Activated naive CD8-positive, alpha-beta T cell (primary cell): ENCODE measurements at regions not wholly inside any gene's neighbourhood (a gene's known extent, or its start where the extent isn't known, plus 50 kb on each side); places are given as distances from the start of the nearest gene placed in this dataset.

Experiments used
- H3K27ac Mint-ChIP-seq: one replicate; pipeline ENCODE4 v1.8.0; 2021; ENCODE audit warnings: mixed read lengths
- H3K27me3 Mint-ChIP-seq: one replicate; pipeline ENCODE4 v1.8.0; 2021; ENCODE audit warnings: mixed read lengths
- H3K36me3 Mint-ChIP-seq: one replicate; pipeline ENCODE4 v1.8.0; 2021; ENCODE audit warnings: mixed read lengths
- H3K4me1 Mint-ChIP-seq: one replicate; pipeline ENCODE4 v1.8.0; 2021; ENCODE audit warnings: low read depth, mixed read lengths
- H3K4me3 Mint-ChIP-seq: one replicate; pipeline ENCODE4 v1.8.0; 2021; ENCODE audit warnings: mild to moderate bottlenecking, mixed read lengths
- H3K9me3 Mint-ChIP-seq: one replicate; pipeline ENCODE4 v1.8.0; 2021; ENCODE audit warnings: low read depth, mixed read lengths

DNA sequence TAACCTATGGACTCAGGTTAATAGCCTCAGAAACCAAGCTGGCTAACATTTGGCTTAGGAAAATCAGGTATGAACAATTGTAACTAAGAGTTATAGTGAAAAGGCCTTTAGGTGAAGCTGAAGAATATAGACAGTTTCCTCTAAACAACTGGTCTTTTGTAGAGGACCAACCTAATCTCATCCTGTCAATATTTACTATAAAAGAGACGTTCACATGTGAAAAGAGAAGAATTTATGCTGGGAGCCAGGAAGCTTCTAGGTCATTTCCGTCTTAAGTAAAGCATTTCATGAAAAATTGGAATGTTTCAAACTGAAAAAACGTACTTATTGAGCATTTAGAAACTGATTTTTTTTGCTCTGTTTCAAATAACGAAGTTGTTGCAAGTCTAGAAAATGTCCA lies 764.3 kb upstream of the GOLIM4 start:
- H3K4me3 Mint-ChIP-seq = no peak overlapping the region
- peaks cover 5% of the 10 kb centered on the region for H3K9me3 Mint-ChIP-seq
- H3K4me1 Mint-ChIP-seq = no peaks in the 10 kb centered on the region
- peaks cover 4% of the 10 kb centered on the region for H3K27me3 Mint-ChIP-seq
- no peak overlapping the region for H3K27ac Mint-ChIP-seq
- no peaks in the 10 kb centered on the region for H3K36me3 Mint-ChIP-seq

DNA sequence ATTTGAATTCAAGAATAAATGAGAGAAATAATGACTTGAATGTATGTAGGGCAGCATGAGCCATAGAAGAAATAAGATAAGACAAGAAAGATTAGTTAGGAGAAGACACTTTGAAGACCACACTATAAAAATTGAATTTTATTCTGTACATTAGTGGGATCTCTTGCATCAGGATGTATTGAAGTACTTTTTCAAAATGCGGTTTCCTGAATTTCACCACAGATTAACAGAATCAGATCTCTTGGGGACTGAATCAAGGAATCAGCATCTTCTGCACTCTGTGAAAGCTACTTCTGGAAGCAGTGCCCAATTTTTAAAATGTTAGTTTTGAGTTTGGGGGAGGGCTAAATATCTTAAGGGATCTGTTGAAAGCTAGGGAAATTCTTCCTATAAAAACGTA lies 763.9 kb upstream of the GOLIM4 start:
- Mint-ChIP-seq H3K4me3 (no peak overlapping the region), H3K4me1 (no peaks in the 10 kb centered on the region), H3K27ac (no peak overlapping the region), H3K9me3 (peaks cover 5% of the 10 kb centered on the region), H3K36me3 (no peaks in the 10 kb centered on the region), H3K27me3 (peaks cover 4% of the 10 kb centered on the region)

DNA sequence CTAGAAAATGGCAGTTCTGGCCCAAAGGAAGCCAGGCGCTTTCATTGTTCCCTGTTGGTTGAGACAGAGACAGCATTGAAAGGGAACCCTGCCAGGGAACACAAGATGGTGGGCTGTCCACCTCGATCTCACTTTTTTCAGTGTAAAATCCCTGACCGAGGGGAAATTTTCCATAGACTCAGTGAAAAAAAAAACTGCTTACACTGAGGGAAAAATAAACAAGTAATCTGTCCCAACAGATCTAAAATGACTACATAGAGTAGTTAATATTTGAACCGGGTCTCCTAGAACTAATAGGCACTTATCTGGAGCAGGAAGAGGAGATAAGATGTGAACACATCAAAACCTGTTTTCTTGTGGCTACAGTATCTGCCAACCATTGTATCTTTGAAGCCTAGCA lies 763.4 kb upstream of the GOLIM4 start:
- H3K36me3 Mint-ChIP-seq = no peaks in the 10 kb centered on the region
- no peak overlapping the region for H3K27ac Mint-ChIP-seq
- peaks cover 5% of the 10 kb centered on the region for H3K9me3 Mint-ChIP-seq
- H3K27me3 Mint-ChIP-seq = peaks cover 4% of the 10 kb centered on the region
- no peak overlapping the region for H3K4me3 Mint-ChIP-seq
- H3K4me1 Mint-ChIP-seq = no peaks in the 10 kb centered on the region

DNA sequence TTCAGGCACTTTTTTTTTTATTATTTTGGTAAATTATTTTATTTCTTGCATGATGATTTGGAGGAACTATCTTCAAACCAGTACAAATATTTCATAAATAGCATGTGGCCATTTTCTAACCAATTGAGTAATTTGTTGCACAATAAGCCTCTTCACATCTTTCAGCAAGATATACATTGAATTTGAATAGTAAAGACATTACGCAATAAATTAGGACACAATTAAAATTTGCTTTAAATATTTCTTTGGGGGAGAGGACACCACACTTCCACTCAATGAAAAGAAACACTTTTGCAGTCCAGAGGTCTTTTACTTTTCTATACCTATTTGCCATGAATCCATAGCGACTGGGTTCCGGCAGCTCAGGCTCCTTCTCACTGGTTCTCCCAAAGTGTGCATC lies 762.6 kb upstream of the GOLIM4 start:
- H3K4me3 Mint-ChIP-seq = no peak overlapping the region
- H3K36me3 Mint-ChIP-seq = no peaks in the 10 kb centered on the region
- peaks cover 5% of the 10 kb centered on the region for H3K9me3 Mint-ChIP-seq
- H3K27ac Mint-ChIP-seq = no peak overlapping the region
- no peaks in the 10 kb centered on the region for H3K4me1 Mint-ChIP-seq
- H3K27me3 Mint-ChIP-seq = peaks cover 3% of the 10 kb centered on the region

DNA sequence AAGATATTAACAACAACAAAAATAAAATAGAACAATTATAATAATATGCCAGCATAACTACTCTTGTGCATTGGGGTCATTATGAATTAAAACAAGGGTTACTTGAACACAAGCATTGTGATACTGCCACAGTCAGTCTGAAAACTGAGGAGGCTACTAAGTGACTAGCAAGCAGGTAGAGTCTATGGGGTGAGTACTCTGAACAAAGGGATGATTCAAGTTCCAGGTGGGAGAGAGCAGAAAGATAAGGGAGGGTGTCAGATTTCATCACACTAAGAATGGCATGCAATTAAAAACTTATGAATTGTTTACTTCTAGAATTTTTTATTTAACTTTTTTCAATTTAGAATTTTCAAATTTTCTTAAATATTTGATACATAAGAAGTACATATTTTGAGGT lies 754.4 kb upstream of the GOLIM4 start:
- Mint-ChIP-seq H3K9me3 (peaks cover 4% of the 10 kb centered on the region), H3K27me3 (peaks cover 8% of the 10 kb centered on the region), H3K4me3 (no peak overlapping the region), H3K27ac (no peak overlapping the region), H3K4me1 (no peaks in the 10 kb centered on the region), H3K36me3 (no peaks in the 10 kb centered on the region)

DNA sequence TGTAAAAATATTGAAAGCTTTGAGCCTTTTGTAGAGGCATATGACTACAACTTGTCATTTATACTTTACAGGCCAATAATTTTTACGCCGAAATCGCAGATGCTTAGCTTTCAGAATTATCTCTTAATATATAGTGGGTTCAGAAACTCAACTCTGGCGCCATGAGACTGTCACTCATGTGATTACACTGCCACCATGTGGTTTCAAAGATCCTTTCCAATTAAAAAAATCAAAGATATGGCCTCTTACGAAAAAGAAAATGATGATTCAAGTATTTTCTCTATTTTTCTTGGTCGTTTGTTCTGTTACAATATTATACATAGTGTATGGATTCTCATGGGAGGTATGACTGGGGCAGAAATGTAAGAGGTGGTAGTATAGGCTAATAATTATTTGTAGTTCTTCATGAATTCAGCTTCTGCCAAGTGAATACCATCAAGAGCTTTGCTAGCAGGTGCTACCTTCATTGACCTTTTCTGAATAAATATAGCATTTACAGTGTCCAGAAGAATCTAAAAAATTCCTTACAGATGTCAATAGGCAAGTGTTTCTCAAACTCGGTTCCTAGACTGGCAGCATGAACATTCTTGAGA lies 751.7 kb upstream of the GOLIM4 start:
- Mint-ChIP-seq H3K36me3 (no peaks in the 10 kb centered on the region), H3K27ac (no peak overlapping the region), H3K4me1 (no peaks in the 10 kb centered on the region), H3K9me3 (peaks cover 4% of the 10 kb centered on the region), H3K27me3 (peaks cover 8% of the 10 kb centered on the region), H3K4me3 (no peak overlapping the region)

DNA sequence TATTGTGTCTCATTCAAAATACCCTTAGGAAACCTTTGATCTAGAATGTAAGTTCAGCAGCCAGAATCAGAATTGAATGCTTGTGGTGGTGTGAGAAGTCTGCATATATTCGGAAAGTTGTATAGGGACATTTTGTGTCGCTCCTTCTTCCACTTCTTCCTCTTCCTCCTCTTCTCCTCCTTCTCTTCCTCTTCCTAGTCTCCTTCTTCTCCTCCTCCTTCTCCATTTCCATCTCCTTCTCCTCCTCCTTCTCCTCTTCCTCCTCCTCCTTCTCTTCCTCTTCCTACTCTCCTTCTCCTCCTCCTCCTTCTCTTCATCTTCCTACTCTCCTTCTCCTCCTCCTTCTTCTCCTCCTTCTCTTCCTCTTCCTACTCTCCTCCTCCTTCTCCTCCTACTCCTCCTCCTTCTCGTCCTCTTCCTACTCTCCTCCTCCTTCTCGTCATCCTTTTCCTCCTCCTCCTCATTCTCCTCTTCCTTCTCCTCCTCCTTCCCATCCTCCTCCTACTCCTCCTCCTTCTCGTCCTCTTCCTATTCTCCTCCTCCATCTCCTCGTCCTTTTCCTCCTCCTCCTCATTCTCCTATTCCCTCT lies 749.3 kb upstream of the GOLIM4 start:
- H3K4me1 Mint-ChIP-seq = no peaks in the 10 kb centered on the region
- no peaks in the 10 kb centered on the region for H3K36me3 Mint-ChIP-seq
- no peak overlapping the region for H3K27ac Mint-ChIP-seq
- H3K9me3 Mint-ChIP-seq = no peaks in the 10 kb centered on the region
- no peak overlapping the region for H3K4me3 Mint-ChIP-seq
- H3K27me3 Mint-ChIP-seq = peaks cover 5% of the 10 kb centered on the region

DNA sequence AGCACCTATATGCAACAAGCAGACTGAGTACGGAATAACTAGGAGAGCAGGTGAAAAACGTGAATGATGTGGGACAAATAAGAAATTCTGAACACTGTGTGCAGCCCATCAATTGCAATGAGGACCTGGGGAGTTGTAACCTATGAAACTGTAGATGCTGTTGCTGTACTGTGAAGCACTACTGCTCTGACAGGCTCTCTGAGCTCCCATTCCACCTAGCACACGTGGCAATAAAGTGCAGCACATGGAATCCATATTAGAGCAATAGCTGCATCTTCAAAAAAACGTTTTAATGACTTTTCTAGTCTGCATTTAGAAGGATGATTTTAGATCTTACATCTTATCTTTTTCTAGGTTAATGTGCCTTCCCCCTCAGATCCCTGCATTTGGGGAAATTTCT lies 748.7 kb upstream of the GOLIM4 start:
- Mint-ChIP-seq H3K36me3 (no peaks in the 10 kb centered on the region), H3K27me3 (peaks cover 5% of the 10 kb centered on the region), H3K4me1 (no peaks in the 10 kb centered on the region), H3K27ac (no peak overlapping the region), H3K9me3 (no peaks in the 10 kb centered on the region), H3K4me3 (no peak overlapping the region)

DNA sequence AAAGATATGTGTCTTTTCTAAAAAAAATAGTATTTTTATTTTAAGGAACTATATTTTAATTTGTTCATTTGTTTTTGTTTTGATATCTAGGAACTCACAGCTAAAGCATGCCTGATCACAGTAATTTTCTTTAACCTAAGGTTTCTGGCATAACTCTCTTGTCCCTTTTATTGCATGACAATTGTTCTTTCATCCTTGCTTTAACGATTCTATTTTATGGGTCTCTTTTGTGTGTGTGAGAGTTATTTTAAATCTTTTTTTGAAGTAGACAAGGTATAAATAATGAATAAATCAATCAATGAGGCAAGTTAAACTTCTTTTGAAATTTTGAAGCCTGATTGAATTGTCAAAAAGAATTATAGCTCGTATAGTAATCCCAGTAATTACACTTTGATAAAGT lies 747.8 kb upstream of the GOLIM4 start:
- H3K9me3 Mint-ChIP-seq = no peaks in the 10 kb centered on the region
- no peaks in the 10 kb centered on the region for H3K4me1 Mint-ChIP-seq
- no peak overlapping the region for H3K27ac Mint-ChIP-seq
- peaks cover 5% of the 10 kb centered on the region for H3K27me3 Mint-ChIP-seq
- H3K4me3 Mint-ChIP-seq = no peak overlapping the region
- no peaks in the 10 kb centered on the region for H3K36me3 Mint-ChIP-seq

DNA sequence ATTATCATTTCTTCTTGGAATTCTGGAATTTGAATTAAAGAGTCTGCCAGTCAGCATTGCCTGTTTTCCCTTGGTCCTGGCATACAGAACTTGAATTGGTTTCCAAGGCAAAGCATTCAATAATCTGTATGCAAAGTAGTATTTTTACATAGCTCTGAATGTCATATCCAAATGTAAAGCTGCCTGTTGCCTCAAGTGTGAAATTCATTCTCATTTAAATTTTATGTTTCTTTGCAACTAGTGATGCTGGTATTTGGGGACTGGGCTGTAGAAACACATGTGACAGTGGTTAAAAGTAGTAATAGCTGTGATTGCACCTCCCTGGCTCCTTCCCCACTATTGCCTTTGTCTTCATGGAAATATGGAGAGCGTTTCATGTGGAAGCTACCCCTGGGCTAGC lies 743.9 kb upstream of the GOLIM4 start:
- no peaks in the 10 kb centered on the region for H3K9me3 Mint-ChIP-seq
- H3K27me3 Mint-ChIP-seq = peaks cover 2% of the 10 kb centered on the region
- H3K4me3 Mint-ChIP-seq = no peak overlapping the region
- H3K36me3 Mint-ChIP-seq = no peaks in the 10 kb centered on the region
- no peak overlapping the region for H3K27ac Mint-ChIP-seq
- no peaks in the 10 kb centered on the region for H3K4me1 Mint-ChIP-seq

DNA sequence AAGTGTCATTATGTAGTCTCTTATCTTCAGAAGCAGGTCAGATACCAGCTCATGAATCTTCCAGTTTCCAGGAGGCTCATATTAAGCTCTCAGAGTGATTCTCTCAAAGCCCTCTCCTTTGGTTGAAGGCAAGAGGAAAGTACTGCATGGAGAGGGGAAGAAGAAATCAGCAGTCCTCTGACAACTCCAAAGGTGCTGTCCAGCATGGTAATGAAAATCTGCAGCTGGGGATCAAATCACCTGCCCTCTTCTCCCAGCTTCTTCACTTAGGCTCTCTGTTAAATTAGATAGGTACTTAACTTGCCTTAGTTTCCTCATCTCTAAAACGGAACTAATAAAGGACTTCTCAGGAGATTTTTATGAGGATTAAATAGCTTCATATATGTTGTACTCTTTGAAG lies 738.8 kb upstream of the GOLIM4 start:
- Mint-ChIP-seq H3K36me3 (no peaks in the 10 kb centered on the region), H3K27me3 (peaks cover 2% of the 10 kb centered on the region), H3K4me1 (no peaks in the 10 kb centered on the region), H3K9me3 (no peaks in the 10 kb centered on the region), H3K27ac (no peak overlapping the region), H3K4me3 (no peak overlapping the region)

DNA sequence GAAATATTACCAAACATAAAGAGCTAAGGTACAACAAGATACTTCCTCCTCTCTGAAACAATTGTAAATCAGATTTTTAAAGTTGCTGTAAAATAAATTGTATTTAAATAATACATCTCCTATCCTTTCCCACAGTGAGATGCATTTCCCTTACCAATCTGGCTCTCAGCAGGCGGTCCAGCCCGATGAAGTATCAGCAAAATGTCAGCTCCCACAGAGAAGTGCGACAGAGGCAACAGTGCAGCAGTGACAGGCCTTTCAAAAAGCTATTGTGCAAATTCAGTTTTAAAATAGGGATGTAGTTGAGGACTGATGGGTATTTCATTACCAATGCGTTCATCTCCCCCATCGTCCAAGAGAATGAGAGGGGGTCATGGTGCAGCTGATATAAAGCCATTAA lies 733.2 kb upstream of the GOLIM4 start:
- Mint-ChIP-seq H3K27ac (no peak overlapping the region), H3K4me3 (no peak overlapping the region), H3K27me3 (no peaks in the 10 kb centered on the region), H3K36me3 (no peaks in the 10 kb centered on the region), H3K9me3 (no peaks in the 10 kb centered on the region), H3K4me1 (no peaks in the 10 kb centered on the region)

DNA sequence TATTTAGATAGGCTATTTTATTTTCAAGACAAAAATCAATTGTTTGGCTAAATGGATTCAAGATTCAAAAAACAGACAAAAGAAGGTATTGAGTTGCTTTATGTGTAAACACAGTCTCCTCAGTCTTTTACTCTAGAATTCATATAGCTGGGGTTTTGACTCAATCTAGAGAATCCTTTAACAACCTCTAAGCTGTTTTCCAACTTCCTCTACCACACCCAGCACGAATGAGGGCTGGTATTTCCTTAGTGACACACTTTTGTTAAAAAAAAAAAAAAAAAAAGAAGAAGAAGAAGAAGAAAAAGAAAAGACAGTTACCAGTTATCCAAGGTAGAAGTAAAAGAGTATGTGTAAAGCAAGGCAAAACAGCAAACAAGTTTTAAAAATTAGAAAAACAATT lies 732.8 kb upstream of the GOLIM4 start:
- H3K9me3 Mint-ChIP-seq = no peaks in the 10 kb centered on the region
- no peak overlapping the region for H3K4me3 Mint-ChIP-seq
- H3K36me3 Mint-ChIP-seq = no peaks in the 10 kb centered on the region
- no peak overlapping the region for H3K27ac Mint-ChIP-seq
- H3K27me3 Mint-ChIP-seq = no peaks in the 10 kb centered on the region
- no peaks in the 10 kb centered on the region for H3K4me1 Mint-ChIP-seq

DNA sequence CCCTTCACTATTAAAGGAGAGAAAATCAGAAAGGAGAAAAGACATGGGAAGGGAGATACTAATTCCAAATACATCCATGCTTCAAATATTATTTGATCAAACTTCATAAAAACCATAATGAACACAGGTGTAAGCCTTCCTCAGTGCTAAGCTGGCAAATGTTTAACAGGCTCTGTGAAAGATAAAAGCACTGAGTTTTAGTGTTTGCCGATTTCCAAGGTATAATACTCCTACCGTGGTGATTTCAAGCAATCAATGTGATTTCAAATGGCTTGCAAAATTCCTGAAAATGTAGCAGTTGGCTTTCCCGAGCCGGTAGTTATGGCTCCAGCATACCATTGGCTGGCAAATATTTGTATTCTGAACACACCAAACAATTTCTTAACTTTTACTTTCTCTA lies 732.3 kb upstream of the GOLIM4 start:
- no peaks in the 10 kb centered on the region for H3K4me1 Mint-ChIP-seq
- no peaks in the 10 kb centered on the region for H3K36me3 Mint-ChIP-seq
- no peaks in the 10 kb centered on the region for H3K27me3 Mint-ChIP-seq
- H3K9me3 Mint-ChIP-seq = no peaks in the 10 kb centered on the region
- no peak overlapping the region for H3K27ac Mint-ChIP-seq
- H3K4me3 Mint-ChIP-seq = no peak overlapping the region

DNA sequence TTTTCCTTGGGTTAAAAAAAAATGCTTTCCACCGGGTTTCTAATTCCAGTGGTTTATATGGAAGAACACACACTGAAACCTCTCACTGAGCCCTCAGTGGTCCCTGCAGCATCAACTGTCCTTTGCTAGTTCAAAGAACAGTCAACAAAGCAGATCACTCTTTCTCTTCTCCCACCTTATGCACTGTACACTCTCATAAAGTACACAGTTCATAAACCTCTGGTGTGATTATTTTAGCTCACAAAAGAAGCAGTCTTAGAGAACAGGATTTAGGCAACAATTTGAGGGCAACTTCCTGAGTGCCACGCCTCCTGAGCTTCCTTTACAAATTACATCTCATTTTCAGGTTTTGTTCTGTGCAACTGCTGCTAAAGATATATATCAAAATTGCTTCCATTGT lies 728.4 kb upstream of the GOLIM4 start:
- Mint-ChIP-seq H3K27me3 (no peaks in the 10 kb centered on the region), H3K27ac (no peak overlapping the region), H3K9me3 (no peaks in the 10 kb centered on the region), H3K4me3 (no peak overlapping the region), H3K36me3 (no peaks in the 10 kb centered on the region), H3K4me1 (no peaks in the 10 kb centered on the region)

DNA sequence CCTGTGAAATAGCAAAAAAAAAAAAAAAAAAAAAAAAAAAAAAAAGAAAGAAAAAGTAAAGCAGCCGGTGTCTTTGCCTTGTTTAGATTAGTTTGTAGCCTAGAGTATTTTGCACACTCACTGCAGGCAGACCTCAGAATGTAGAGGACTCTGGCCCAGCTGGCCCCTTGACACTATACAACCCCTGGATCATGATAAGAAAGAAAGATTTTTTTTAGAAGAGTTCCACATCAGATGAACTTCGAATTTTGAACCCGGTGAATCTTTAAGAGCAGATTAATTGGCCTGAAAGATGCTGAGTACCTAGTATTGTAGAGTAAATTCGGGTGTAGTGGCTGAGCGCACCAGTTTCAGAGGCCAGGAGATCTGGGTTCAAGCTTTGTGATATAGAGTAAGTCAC lies 727.7 kb upstream of the GOLIM4 start:
- no peaks in the 10 kb centered on the region for H3K27me3 Mint-ChIP-seq
- no peaks in the 10 kb centered on the region for H3K9me3 Mint-ChIP-seq
- H3K4me1 Mint-ChIP-seq = no peaks in the 10 kb centered on the region
- H3K4me3 Mint-ChIP-seq = no peak overlapping the region
- no peaks in the 10 kb centered on the region for H3K36me3 Mint-ChIP-seq
- no peak overlapping the region for H3K27ac Mint-ChIP-seq
